ENCODE measurements at regions not wholly inside any gene's neighbourhood (a gene's known extent, or its start where the extent isn't known, plus 50 kb on each side); places are given as distances from the start of the nearest gene placed in this dataset.

DNA sequence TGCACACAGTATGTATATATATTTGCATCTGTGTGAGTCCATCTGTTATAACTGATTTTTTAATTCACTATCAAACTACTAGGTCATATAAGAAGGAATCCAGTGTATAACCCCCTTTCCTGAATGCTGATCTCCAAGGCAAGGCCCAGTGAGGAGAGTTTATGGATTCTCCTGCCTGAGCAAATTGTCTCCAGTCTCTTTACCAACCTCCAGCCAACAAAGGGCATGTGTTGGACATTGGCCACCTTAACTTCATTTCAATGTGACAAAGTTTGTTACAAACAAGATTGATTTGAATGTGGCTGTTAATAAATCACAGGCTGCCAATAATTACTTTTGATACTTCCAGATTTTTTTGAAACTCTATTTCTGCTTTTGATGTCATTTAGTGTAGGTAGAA lies 191.6 kb downstream of the HAO1 start:
- TF ChIP-seq EHMT2 (IDR thresholded peaks at IDR 0.05; ENCODE audit: low read depth) (no peak), EP300 (IDR thresholded peaks at IDR 0.05) (no peak), POLR2A (IDR thresholded peaks at IDR 0.05; ENCODE audit: low read length) (no peak), EHF (CRISPR knock-in tag; IDR thresholded peaks at IDR 0.05) (no peak), RAD21 (conservative IDR thresholded peaks at IDR 0.05 in 1 of 2, IDR thresholded peaks at IDR 0.05 in 1 of 2) (no peak)
- TF ChIP-seq, protein P1, sequence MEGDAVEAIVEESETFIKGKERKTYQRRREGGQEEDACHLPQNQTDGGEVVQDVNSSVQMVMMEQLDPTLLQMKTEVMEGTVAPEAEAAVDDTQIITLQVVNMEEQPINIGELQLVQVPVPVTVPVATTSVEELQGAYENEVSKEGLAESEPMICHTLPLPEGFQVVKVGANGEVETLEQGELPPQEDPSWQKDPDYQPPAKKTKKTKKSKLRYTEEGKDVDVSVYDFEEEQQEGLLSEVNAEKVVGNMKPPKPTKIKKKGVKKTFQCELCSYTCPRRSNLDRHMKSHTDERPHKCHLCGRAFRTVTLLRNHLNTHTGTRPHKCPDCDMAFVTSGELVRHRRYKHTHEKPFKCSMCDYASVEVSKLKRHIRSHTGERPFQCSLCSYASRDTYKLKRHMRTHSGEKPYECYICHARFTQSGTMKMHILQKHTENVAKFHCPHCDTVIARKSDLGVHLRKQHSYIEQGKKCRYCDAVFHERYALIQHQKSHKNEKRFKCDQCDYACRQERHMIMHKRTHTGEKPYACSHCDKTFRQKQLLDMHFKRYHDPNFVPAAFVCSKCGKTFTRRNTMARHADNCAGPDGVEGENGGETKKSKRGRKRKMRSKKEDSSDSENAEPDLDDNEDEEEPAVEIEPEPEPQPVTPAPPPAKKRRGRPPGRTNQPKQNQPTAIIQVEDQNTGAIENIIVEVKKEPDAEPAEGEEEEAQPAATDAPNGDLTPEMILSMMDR (IDR thresholded peaks at IDR 0.05), result no peak
- TF ChIP-seq, protein P2, sequence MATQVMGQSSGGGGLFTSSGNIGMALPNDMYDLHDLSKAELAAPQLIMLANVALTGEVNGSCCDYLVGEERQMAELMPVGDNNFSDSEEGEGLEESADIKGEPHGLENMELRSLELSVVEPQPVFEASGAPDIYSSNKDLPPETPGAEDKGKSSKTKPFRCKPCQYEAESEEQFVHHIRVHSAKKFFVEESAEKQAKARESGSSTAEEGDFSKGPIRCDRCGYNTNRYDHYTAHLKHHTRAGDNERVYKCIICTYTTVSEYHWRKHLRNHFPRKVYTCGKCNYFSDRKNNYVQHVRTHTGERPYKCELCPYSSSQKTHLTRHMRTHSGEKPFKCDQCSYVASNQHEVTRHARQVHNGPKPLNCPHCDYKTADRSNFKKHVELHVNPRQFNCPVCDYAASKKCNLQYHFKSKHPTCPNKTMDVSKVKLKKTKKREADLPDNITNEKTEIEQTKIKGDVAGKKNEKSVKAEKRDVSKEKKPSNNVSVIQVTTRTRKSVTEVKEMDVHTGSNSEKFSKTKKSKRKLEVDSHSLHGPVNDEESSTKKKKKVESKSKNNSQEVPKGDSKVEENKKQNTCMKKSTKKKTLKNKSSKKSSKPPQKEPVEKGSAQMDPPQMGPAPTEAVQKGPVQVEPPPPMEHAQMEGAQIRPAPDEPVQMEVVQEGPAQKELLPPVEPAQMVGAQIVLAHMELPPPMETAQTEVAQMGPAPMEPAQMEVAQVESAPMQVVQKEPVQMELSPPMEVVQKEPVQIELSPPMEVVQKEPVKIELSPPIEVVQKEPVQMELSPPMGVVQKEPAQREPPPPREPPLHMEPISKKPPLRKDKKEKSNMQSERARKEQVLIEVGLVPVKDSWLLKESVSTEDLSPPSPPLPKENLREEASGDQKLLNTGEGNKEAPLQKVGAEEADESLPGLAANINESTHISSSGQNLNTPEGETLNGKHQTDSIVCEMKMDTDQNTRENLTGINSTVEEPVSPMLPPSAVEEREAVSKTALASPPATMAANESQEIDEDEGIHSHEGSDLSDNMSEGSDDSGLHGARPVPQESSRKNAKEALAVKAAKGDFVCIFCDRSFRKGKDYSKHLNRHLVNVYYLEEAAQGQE (IDR thresholded peaks at IDR 0.05), result no peak

Data from A549 (cell line).